IMR-90 (cell line): ENCODE measurements at regions not wholly inside any gene's neighbourhood (a gene's known extent, or its start where the extent isn't known, plus 50 kb on each side); places are given as distances from the start of the nearest gene placed in this dataset.

ENCODE experiments used
- ATAC-seq: fragments of 200-7000 bp; cut with Tn5 transposase; 2 replicates; pipeline ENCODE4 v1.9.1; 2020; ENCODE audit warnings: low read depth, mild to moderate bottlenecking, moderate library complexity
- BruUV-seq: library from RNA; stranded (reverse); fragments of 400-500 nt; replicated peaks from 2 replicates; lab custom pipeline; 2021; lab: Mats Ljungman, UMichigan
- CTCF ChIA-PET: fragments of 300-600 bp; formaldehyde crosslinking; extraction: SDS; loops from one replicate; lab custom pipeline; 2021; ENCODE audit warnings: antibody characterized with exemption; lab: Yijun Ruan, JAX
- POLR2A ChIA-PET: fragments of 300-600 bp; sonication (Branson Sonifier 250); formaldehyde crosslinking; loops from one replicate; lab custom pipeline; 2022; ENCODE audit warnings: antibody characterized with exemption; ENCODE audit not compliant: unreplicated experiment; lab: Charles Lee
- DNase-seq: peaks from one replicate; pipeline ENCODE4 v3.0.0; 2013
- H2AFZ ChIP-seq: replicated peaks from 2 replicates; pipeline ENCODE3; 2013; ENCODE audit warnings: low read length, mild to moderate bottlenecking; ENCODE audit not compliant: poor library complexity
- H2AK5ac ChIP-seq: 2 replicates; pipeline ENCODE4 v1.6.1; 2013; ENCODE audit warnings: low read depth, low read length, inconsistent platforms
- H2AK9ac ChIP-seq: replicated peaks from 2 replicates; pipeline ENCODE3; 2013; ENCODE audit warnings: mild to moderate bottlenecking, low read depth, low read length, moderate library complexity; ENCODE audit not compliant: poor library complexity
- H2BK120ac ChIP-seq: 2 replicates; pipeline ENCODE4 v1.6.1; 2013; ENCODE audit warnings: low read depth, low read length, inconsistent platforms
- H2BK15ac ChIP-seq: 3 replicates; pipeline ENCODE4 v1.6.1; 2013; ENCODE audit warnings: low read depth, low read length, inconsistent platforms
- H2BK20ac ChIP-seq: 2 replicates; pipeline ENCODE4 v1.6.1; 2013; ENCODE audit warnings: low read depth, mild to moderate bottlenecking, inconsistent platforms, low read length, moderate library complexity
- H2BK5ac ChIP-seq: 2 replicates; pipeline ENCODE4 v1.6.1; 2013; ENCODE audit warnings: mild to moderate bottlenecking, low read depth, low read length, inconsistent platforms; ENCODE audit not compliant: poor library complexity, severe bottlenecking
- H3K14ac ChIP-seq: replicated peaks from 2 replicates; pipeline ENCODE4 v1.6.1; 2013; ENCODE audit warnings: low read depth, low read length, inconsistent platforms
- H3K18ac ChIP-seq: 2 replicates; pipeline ENCODE4 v1.6.1; 2013; ENCODE audit warnings: low read depth, low read length, control low read depth
- H3K23ac ChIP-seq: 2 replicates; pipeline ENCODE4 v1.6.1; 2013; ENCODE audit warnings: low read depth, low read length, inconsistent platforms
- H3K27ac ChIP-seq: 2 replicates; pipeline ENCODE4 v1.5.1; 2013; ENCODE audit warnings: mild to moderate bottlenecking, control low read depth, low read length; ENCODE audit not compliant: insufficient read depth
- H3K27me3 ChIP-seq: 2 replicates; pipeline ENCODE4 v1.6.1; 2013; ENCODE audit warnings: low read length; ENCODE audit not compliant: control insufficient read depth, insufficient read depth
- H3K36me3 ChIP-seq: 2 replicates; pipeline ENCODE4 v1.6.1; 2013; ENCODE audit warnings: low read length, mixed read lengths; ENCODE audit not compliant: control insufficient read depth, insufficient read depth
- H3K4ac ChIP-seq: 2 replicates; pipeline ENCODE4 v1.6.1; 2013; ENCODE audit warnings: low read depth, low read length, inconsistent platforms
- H3K4me1 ChIP-seq: 2 replicates; pipeline ENCODE4 v1.6.1; 2013; ENCODE audit warnings: low read length, mixed read lengths; ENCODE audit not compliant: control insufficient read depth, insufficient read depth
- H3K4me2 ChIP-seq: 2 replicates; pipeline ENCODE4 v1.6.1; 2013; ENCODE audit warnings: low read depth, mild to moderate bottlenecking, control low read depth, low read length, moderate library complexity
- H3K4me3 ChIP-seq: 2 replicates; pipeline ENCODE4 v1.5.1; 2013; ENCODE audit warnings: low read depth, mild to moderate bottlenecking, control low read depth, low read length, moderate library complexity; ENCODE audit not compliant: insufficient read depth
- H3K56ac ChIP-seq: 2 replicates; pipeline ENCODE4 v1.6.1; 2013; ENCODE audit warnings: low read length, inconsistent platforms; ENCODE audit not compliant: insufficient read depth; ENCODE audit errors: extremely low read depth
- H3K79me1 ChIP-seq, 2 experiments: 2 replicates each; pipeline ENCODE4 v1.6.1; 2013; ENCODE audit warnings: low read length in 2 of 2, inconsistent platforms in 1 of 2, low read depth in 1 of 2
- H3K9ac ChIP-seq: 2 replicates; pipeline ENCODE4 v1.6.1; 2013; ENCODE audit warnings: low read depth, low read length, control low read depth
- H3K9me1 ChIP-seq: 2 replicates; pipeline ENCODE4 v1.6.1; 2013; ENCODE audit warnings: low read length, inconsistent platforms; ENCODE audit not compliant: insufficient read depth
- H3K9me3 ChIP-seq: 2 replicates; pipeline ENCODE4 v1.6.1; 2013; ENCODE audit warnings: low read length; ENCODE audit not compliant: control insufficient read depth, insufficient read depth
- H4K20me1 ChIP-seq: 2 replicates; pipeline ENCODE4 v1.6.1; 2013; ENCODE audit warnings: low read length, inconsistent platforms; ENCODE audit not compliant: insufficient read depth
- H4K5ac ChIP-seq: 2 replicates; pipeline ENCODE4 v1.6.1; 2013; ENCODE audit warnings: mild to moderate bottlenecking, low read depth, low read length, control low read depth
- H4K8ac ChIP-seq, 2 experiments: 2 replicates each; pipeline ENCODE4 v1.6.1; 2013; ENCODE audit warnings: low read depth in 2 of 2, low read length in 2 of 2, control low read depth in 1 of 2, inconsistent platforms in 1 of 2
- H4K91ac ChIP-seq: 2 replicates; pipeline ENCODE4 v1.6.1; 2013; ENCODE audit warnings: low read depth, low read length, inconsistent platforms; ENCODE audit not compliant: insufficient read depth
- BHLHE40 ChIP-seq: fragments of 150-350 bp; IDR thresholded peaks from 2 replicates; pipeline ENCODE4 v1.6.1; 2016; ENCODE audit warnings: mild to moderate bottlenecking, low read depth, low read length
- CEBPB ChIP-seq: IDR thresholded peaks from 2 replicates; pipeline ENCODE4 v1.6.1; 2012; ENCODE audit warnings: low read depth, low read length, improper control_type of control experiment
- CHD1 ChIP-seq: IDR thresholded peaks from 2 replicates; pipeline ENCODE4 v1.6.1; 2012; ENCODE audit warnings: low read depth, low read length, improper control_type of control experiment
- FOS ChIP-seq: fragments of 150-350 bp; IDR thresholded peaks from 2 replicates; pipeline ENCODE4 v1.6.1; 2016; ENCODE audit warnings: low read depth, low read length
- MAFK ChIP-seq: IDR thresholded peaks from 2 replicates; pipeline ENCODE4 v1.6.1; 2012; ENCODE audit warnings: low read depth, low read length, improper control_type of control experiment
- MXI1 ChIP-seq: IDR thresholded peaks from 2 replicates; pipeline ENCODE4 v1.6.1; 2012; ENCODE audit warnings: low read depth, mild to moderate bottlenecking, low read length, moderate library complexity, borderline replicate concordance
- NFE2L2 ChIP-seq: fragments of 150-350 bp; IDR thresholded peaks from 2 replicates; pipeline ENCODE4 v1.6.1; 2016; ENCODE audit warnings: low read depth, mild to moderate bottlenecking, low read length
- POLR2A ChIP-seq: IDR thresholded peaks from 2 replicates; pipeline ENCODE4 v1.6.1; 2012; ENCODE audit warnings: mild to moderate bottlenecking, low read depth, low read length
- RAD21 ChIP-seq: IDR thresholded peaks from 2 replicates; pipeline ENCODE4 v1.6.1; 2012; ENCODE audit warnings: low read length, improper control_type of control experiment
- RCOR1 ChIP-seq: IDR thresholded peaks from 2 replicates; pipeline ENCODE4 v1.6.1; 2012; ENCODE audit warnings: mild to moderate bottlenecking, low read length, improper control_type of control experiment; ENCODE audit not compliant: insufficient replicate concordance
- RFX5 ChIP-seq: IDR thresholded peaks from 2 replicates; pipeline ENCODE4 v1.8.0; 2012; ENCODE audit warnings: low read depth, mild to moderate bottlenecking, low read length, moderate library complexity
- SMC3 ChIP-seq: fragments of 150-350 bp; IDR thresholded peaks from 2 replicates; pipeline ENCODE4 v1.6.1; 2016; ENCODE audit warnings: low read depth, mild to moderate bottlenecking, antibody characterized with exemption, low read length, moderate library complexity
- WGBS, 2 experiments: methylation state at CpG; one replicate each; pipeline versions ENCODE4 v1.1.5 to v1.1.7; 2013; ENCODE audit warnings: missing lambda C conversion rate in 2 of 2; ENCODE audit not compliant: insufficient read length in 1 of 2; ENCODE audit errors: extremely low coverage in 2 of 2; 5-methylcytosine and 5-hydroxymethylcytosine counted together
- dilution Hi-C: fragments of 300-500 bp; cut with HindIII; formaldehyde crosslinking; loops from one replicate; pipeline ENCODE4 v1.14.3; 2018; ENCODE audit warnings: low sequenced_read_pairs; ENCODE audit not compliant: unreplicated experiment
- in situ Hi-C: fragments of 300-500 bp; cut with MboI; formaldehyde crosslinking; loops from 3 replicates; pipeline ENCODE4 v1.14.3; 2019; ENCODE audit warnings: low sequenced_read_pairs, inconsistent platforms, mixed read lengths
- intact Hi-C: fragments of 100-400 bp; cut with micrococcal nuclease; formaldehyde crosslinking; loops from 2 replicates; pipeline ENCODE4 v1.10.0; 2022
- TF ChIP-seq, protein P1 (sequence below): fragments of 150-350 bp; IDR thresholded peaks from 2 replicates; pipeline ENCODE4 v1.6.1; 2017; ENCODE audit warnings: mild to moderate bottlenecking, antibody characterized with exemption, low read length, low read depth
- TF ChIP-seq, protein P2 (sequence below): conservative IDR thresholded peaks from 2 replicates; pipeline ENCODE4 v1.5.1; 2012; ENCODE audit warnings: mild to moderate bottlenecking, low read depth, low read length, improper control_type of control experiment
- TF ChIP-seq, protein P3 (sequence below): fragments of 150-350 bp; IDR thresholded peaks from 2 replicates; pipeline ENCODE4 v1.6.1; 2016; ENCODE audit warnings: low read depth, mild to moderate bottlenecking, low read length, moderate library complexity, borderline replicate concordance

DNA sequence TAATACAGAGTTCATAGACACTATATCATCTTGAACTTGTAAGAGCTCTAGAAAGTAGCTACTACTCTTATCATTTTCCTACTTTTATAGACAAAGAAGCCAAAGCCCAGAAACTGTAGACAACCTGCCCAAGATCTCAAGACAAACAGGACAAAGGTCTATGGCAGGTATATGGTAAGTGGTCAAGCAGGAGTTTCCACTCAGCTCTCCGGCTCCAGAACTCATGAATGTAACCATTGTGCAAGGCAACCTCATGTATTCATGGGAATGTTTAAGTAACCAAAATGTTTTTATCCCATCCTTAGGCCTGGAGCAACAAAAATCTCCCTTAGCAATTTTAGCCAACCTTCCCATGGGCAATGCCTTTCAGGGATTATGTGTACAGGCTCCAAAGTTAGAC, 163.4 kb upstream of the PUM3 start:
- Histone ChIP-seq H2BK5ac (no peak overlapping the region), H3K56ac (no peak overlapping the region), H3K36me3 (no peaks in the 10 kb centered on the region), H4K20me1 (no peaks in the 10 kb centered on the region), H3K18ac (no peak overlapping the region), H3K4me1 (no peaks in the 10 kb centered on the region), H4K8ac (no peak overlapping the region), H3K14ac (no peak overlapping the region), H2AK9ac (no peak overlapping the region), H3K4me3 (no peak overlapping the region), H4K5ac (no peak overlapping the region), H4K91ac (no peak overlapping the region), H3K27ac (no peak overlapping the region), H2BK120ac (no peak overlapping the region), H3K9me1 (no peaks in the 10 kb centered on the region), H3K27me3 (no peaks in the 10 kb centered on the region), H3K79me1 (no peaks in the 10 kb centered on the region), H2BK20ac (no peak overlapping the region), H3K4me2 (no peak overlapping the region), H2BK15ac (no peak overlapping the region), H2AFZ (no peak overlapping the region), H3K4ac (no peak overlapping the region), H3K23ac (no peak overlapping the region), H3K9me3 (no peaks in the 10 kb centered on the region), H2AK5ac (no peak overlapping the region), H3K9ac (no peak overlapping the region)
- DNase-seq (no peak), ATAC-seq (no peak)
- ChIA-PET POLR2A (no interaction called here), CTCF (interaction anchor here (1.0 kb wide), 1 partner anchor 21 kb away, joined by 4 read pairs; no protein-coding TSS in a partner anchor)
- TF ChIP-seq NFE2L2 (no peak), MXI1 (no peak), CHD1 (no peak), BHLHE40 (no peak), MAFK (no peak), RCOR1 (no peak), RAD21 (no peak), CEBPB (no peak), FOS (no peak), POLR2A (no peak), SMC3 (no peak), RFX5 (no peak)
- TF ChIP-seq, protein P1, sequence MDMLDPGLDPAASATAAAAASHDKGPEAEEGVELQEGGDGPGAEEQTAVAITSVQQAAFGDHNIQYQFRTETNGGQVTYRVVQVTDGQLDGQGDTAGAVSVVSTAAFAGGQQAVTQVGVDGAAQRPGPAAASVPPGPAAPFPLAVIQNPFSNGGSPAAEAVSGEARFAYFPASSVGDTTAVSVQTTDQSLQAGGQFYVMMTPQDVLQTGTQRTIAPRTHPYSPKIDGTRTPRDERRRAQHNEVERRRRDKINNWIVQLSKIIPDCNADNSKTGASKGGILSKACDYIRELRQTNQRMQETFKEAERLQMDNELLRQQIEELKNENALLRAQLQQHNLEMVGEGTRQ, result no peak
- TF ChIP-seq, protein P2, sequence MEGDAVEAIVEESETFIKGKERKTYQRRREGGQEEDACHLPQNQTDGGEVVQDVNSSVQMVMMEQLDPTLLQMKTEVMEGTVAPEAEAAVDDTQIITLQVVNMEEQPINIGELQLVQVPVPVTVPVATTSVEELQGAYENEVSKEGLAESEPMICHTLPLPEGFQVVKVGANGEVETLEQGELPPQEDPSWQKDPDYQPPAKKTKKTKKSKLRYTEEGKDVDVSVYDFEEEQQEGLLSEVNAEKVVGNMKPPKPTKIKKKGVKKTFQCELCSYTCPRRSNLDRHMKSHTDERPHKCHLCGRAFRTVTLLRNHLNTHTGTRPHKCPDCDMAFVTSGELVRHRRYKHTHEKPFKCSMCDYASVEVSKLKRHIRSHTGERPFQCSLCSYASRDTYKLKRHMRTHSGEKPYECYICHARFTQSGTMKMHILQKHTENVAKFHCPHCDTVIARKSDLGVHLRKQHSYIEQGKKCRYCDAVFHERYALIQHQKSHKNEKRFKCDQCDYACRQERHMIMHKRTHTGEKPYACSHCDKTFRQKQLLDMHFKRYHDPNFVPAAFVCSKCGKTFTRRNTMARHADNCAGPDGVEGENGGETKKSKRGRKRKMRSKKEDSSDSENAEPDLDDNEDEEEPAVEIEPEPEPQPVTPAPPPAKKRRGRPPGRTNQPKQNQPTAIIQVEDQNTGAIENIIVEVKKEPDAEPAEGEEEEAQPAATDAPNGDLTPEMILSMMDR, result no peak
- TF ChIP-seq, protein P3, sequence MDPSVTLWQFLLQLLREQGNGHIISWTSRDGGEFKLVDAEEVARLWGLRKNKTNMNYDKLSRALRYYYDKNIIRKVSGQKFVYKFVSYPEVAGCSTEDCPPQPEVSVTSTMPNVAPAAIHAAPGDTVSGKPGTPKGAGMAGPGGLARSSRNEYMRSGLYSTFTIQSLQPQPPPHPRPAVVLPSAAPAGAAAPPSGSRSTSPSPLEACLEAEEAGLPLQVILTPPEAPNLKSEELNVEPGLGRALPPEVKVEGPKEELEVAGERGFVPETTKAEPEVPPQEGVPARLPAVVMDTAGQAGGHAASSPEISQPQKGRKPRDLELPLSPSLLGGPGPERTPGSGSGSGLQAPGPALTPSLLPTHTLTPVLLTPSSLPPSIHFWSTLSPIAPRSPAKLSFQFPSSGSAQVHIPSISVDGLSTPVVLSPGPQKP, result no peak
- in situ Hi-C loops, result no loop called here
- intact Hi-C loops, result no loop called here
- WGBS, 2 experiments, result no CpG with 5 or more reads among the region's 1 CpG
- dilution Hi-C loops, result no loop called here
- BruUV-seq, result no TSS peak
